Upper lobe of left lung (tissue), 4 donors: ENCODE measurements at regions not wholly inside any gene's neighbourhood (a gene's known extent, or its start where the extent isn't known, plus 50 kb on each side); places are given as distances from the start of the nearest gene placed in this dataset.

ENCODE experiments used
- EP300 ChIP-seq, 4 donors: sonication (generic); formaldehyde crosslinking; IDR thresholded peaks; one replicate each; pipeline ENCODE4 v1.5.1; 2017; ENCODE audit warnings: antibody characterized with exemption in 4 of 4, control low read depth in 2 of 4
- POLR2A ChIP-seq, 4 donors: fragments of 450-650 bp; IDR thresholded peaks; one replicate each; pipeline ENCODE4 v1.5.1; 2016 to 2017; ENCODE audit warnings: antibody characterized with exemption in 4 of 4, mild to moderate bottlenecking in 2 of 4
- POLR2AphosphoS5 ChIP-seq, 2 donors: sonication (generic); formaldehyde crosslinking; IDR thresholded peaks; one replicate each; pipeline ENCODE4 v1.5.1; 2017; ENCODE audit warnings: antibody characterized with exemption in 2 of 2
- TF ChIP-seq, protein P1 (sequence below), 6 experiments: fragments of 450-650 bp in 4 of 6; fragments of 200-600 bp in 2 of 6; sonication (generic) in 2 of 6; IDR thresholded peaks; one replicate each; pipeline ENCODE4 v1.5.1; 2016 to 2019; ENCODE audit warnings: antibody characterized with exemption in 6 of 6

DNA sequence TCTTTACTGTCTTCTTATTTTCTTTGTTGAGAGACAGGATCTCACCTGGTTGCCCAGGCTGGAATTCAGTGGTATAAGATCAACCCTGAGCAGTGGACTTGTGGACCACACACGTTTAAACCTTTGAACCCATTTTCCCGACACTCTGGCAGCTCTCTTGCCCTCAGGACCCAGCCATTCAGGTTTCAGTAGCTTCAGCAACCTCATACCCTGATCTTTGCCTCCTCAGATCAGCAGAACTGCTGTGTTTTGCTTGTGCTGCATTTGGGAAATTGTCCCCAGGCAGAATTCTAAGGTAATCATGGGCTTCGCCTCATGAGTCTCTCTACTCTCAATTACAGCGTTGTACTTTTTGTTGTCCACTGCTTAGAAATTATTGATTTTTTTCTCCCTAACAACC is 317.6 kb upstream of the KIAA1217 start:
- TF ChIP-seq, protein P1, sequence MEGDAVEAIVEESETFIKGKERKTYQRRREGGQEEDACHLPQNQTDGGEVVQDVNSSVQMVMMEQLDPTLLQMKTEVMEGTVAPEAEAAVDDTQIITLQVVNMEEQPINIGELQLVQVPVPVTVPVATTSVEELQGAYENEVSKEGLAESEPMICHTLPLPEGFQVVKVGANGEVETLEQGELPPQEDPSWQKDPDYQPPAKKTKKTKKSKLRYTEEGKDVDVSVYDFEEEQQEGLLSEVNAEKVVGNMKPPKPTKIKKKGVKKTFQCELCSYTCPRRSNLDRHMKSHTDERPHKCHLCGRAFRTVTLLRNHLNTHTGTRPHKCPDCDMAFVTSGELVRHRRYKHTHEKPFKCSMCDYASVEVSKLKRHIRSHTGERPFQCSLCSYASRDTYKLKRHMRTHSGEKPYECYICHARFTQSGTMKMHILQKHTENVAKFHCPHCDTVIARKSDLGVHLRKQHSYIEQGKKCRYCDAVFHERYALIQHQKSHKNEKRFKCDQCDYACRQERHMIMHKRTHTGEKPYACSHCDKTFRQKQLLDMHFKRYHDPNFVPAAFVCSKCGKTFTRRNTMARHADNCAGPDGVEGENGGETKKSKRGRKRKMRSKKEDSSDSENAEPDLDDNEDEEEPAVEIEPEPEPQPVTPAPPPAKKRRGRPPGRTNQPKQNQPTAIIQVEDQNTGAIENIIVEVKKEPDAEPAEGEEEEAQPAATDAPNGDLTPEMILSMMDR (IDR thresholded peaks at IDR 0.05): no peak
- no peak for TF ChIP-seq POLR2A (IDR thresholded peaks at IDR 0.05)
- TF ChIP-seq POLR2AphosphoS5 (IDR thresholded peaks at IDR 0.05): no peak
- no peak for TF ChIP-seq EP300 (IDR thresholded peaks at IDR 0.05)
